SK-N-SH (cell line): ENCODE measurements at regions not wholly inside any gene's neighbourhood (a gene's known extent, or its start where the extent isn't known, plus 50 kb on each side); places are given as distances from the start of the nearest gene placed in this dataset.

ENCODE experiments used
- CTCF ChIA-PET: fragments of 300-600, 350-600 bp; formaldehyde crosslinking; extraction: SDS; loops from one replicate; lab custom pipeline; 2021; lab: Yijun Ruan, JAX
- POLR2A ChIA-PET: fragments of 350-600 bp; sonication (Branson Sonifier 250); formaldehyde crosslinking; extraction: SDS; loops from one replicate; lab custom pipeline; 2020; ENCODE audit warnings: antibody characterized with exemption, inconsistent platforms; lab: Yijun Ruan, JAX
- DNase-seq: peaks from one replicate; pipeline ENCODE4 v3.0.0; 2012
- H2AFZ ChIP-seq: fragments of 200-600 bp; sonication (generic); 2 replicates; pipeline ENCODE4 v1.8.1; 2016; ENCODE audit warnings: antibody characterized with exemption, mild to moderate bottlenecking, low read depth
- H3F3A ChIP-seq: fragments of 200-600 bp; sonication (generic); replicated peaks from 2 replicates; pipeline ENCODE3; 2016; ENCODE audit warnings: antibody characterized with exemption, mild to moderate bottlenecking; ENCODE audit not compliant: insufficient read depth
- H3K27ac ChIP-seq, 2 experiments: fragments of 200-500 bp in 1 of 2; fragments of 200-600 bp in 1 of 2; sonication (Bioruptor generic) in 1 of 2; sonication (generic), shearing (Covaris generic) in 1 of 2; 2 replicates each; pipeline versions ENCODE4 v1.5.1 to v1.6.1; 2014 to 2016; ENCODE audit warnings: low read depth in 2 of 2, inconsistent platforms in 1 of 2, low read length in 1 of 2, mild to moderate bottlenecking in 1 of 2, mixed read lengths in 1 of 2
- H3K27me3 ChIP-seq: fragments of 200-600 bp; sonication (generic), shearing (Covaris generic); 2 replicates; pipeline ENCODE4 v1.6.1; 2016; ENCODE audit warnings: mixed run types; ENCODE audit not compliant: insufficient read depth
- H3K36me3 ChIP-seq, 2 experiments: fragments of 200-500 bp in 1 of 2; fragments of 200-600 bp in 1 of 2; sonication (Bioruptor generic) in 1 of 2; sonication (generic) in 1 of 2; replicated peaks in 1 of 2; 2 replicates each; pipeline versions ENCODE3 to v1.5.1; 2014 to 2016; ENCODE audit warnings: low read length in 1 of 2, mild to moderate bottlenecking in 1 of 2; ENCODE audit not compliant: insufficient read depth in 2 of 2, control insufficient read depth in 1 of 2
- H3K4me1 ChIP-seq, 2 experiments: fragments of 200-500 bp in 1 of 2; fragments of 200-600 bp in 1 of 2; sonication (Bioruptor generic) in 1 of 2; sonication (generic), shearing (Covaris generic) in 1 of 2; 2 replicates each; pipeline versions ENCODE4 v1.5.1 to v1.6.1; 2014 to 2016; ENCODE audit warnings: low read depth in 1 of 2, low read length in 1 of 2, mixed run types in 1 of 2; ENCODE audit not compliant: insufficient read depth in 2 of 2, control insufficient read depth in 1 of 2
- H3K4me2 ChIP-seq: fragments of 200-600 bp; sonication (generic), shearing (Covaris generic); 2 replicates; pipeline ENCODE4 v1.6.1; 2017; ENCODE audit warnings: mixed run types
- H3K4me3 ChIP-seq, 2 experiments: fragments of 200-500 bp in 1 of 2; fragments of 200-600 bp in 1 of 2; sonication (Bioruptor generic) in 1 of 2; sonication (generic), shearing (Covaris generic) in 1 of 2; 2 replicates each; pipeline versions ENCODE4 v1.5.1 to v1.8.1; 2014 to 2016; ENCODE audit warnings: low read depth in 2 of 2, inconsistent platforms in 1 of 2, low read length in 1 of 2, mild to moderate bottlenecking in 1 of 2, mixed read lengths in 1 of 2, moderate library complexity in 1 of 2
- H3K79me2 ChIP-seq: fragments of 200-600 bp; sonication (generic); 2 replicates; pipeline ENCODE4 v1.8.1; 2017; ENCODE audit warnings: mild to moderate bottlenecking; ENCODE audit not compliant: insufficient read depth
- H3K9ac ChIP-seq: fragments of 200-600 bp; sonication (generic); 2 replicates; pipeline ENCODE4 v1.6.1; 2017; ENCODE audit warnings: mixed run types
- H3K9me2 ChIP-seq: fragments of 200-600 bp; sonication (generic); 2 replicates; pipeline ENCODE4 v1.6.1; 2017; ENCODE audit warnings: mixed run types
- H3K9me3 ChIP-seq: fragments of 200-600 bp; sonication (generic); 2 replicates; pipeline ENCODE4 v1.6.1; 2017; ENCODE audit warnings: mixed run types, mild to moderate bottlenecking, moderate library complexity
- H4K20me1 ChIP-seq: fragments of 200-600 bp; sonication (generic); 2 replicates; pipeline ENCODE4 v1.6.1; 2017; ENCODE audit warnings: mild to moderate bottlenecking, mixed run types; ENCODE audit not compliant: insufficient read depth
- CHD2 ChIP-seq: fragments of 150-350 bp; IDR thresholded peaks from 2 replicates; pipeline ENCODE4 v1.6.1; 2018; ENCODE audit warnings: low read length; ENCODE audit not compliant: partially characterized antibody
- EP300 ChIP-seq, 2 experiments: IDR thresholded peaks; 2 replicates each; pipeline versions ENCODE4 v1.4.0 to v1.6.1; 2012; ENCODE audit warnings: borderline replicate concordance in 1 of 2, low read depth in 1 of 2, low read length in 1 of 2
- FOXJ3 ChIP-seq: sonication (generic); formaldehyde crosslinking; IDR thresholded peaks from 2 replicates; pipeline ENCODE4 v1.5.1; 2020; ENCODE audit warnings: mild to moderate bottlenecking, missing genetic modification reagents
- FOXM1 ChIP-seq: IDR thresholded peaks from 2 replicates; pipeline ENCODE4 v1.4.0; 2012; ENCODE audit warnings: low read depth, mild to moderate bottlenecking
- GABPA ChIP-seq: IDR thresholded peaks from 2 replicates; pipeline ENCODE4 v1.4.0; 2012; ENCODE audit warnings: low read depth, mild to moderate bottlenecking
- GATA2 ChIP-seq: sonication (generic); formaldehyde crosslinking; IDR thresholded peaks from 2 replicates; pipeline ENCODE4 v1.5.0; 2020; ENCODE audit warnings: mild to moderate bottlenecking, missing genetic modification reagents
- JUND ChIP-seq: IDR thresholded peaks from 2 replicates; pipeline ENCODE4 v1.4.0; 2012
- MEF2A ChIP-seq: IDR thresholded peaks from 2 replicates; pipeline ENCODE4 v1.4.0; 2012; ENCODE audit warnings: low read depth, borderline replicate concordance
- NRF1 ChIP-seq: IDR thresholded peaks from 2 replicates; pipeline ENCODE4 v1.6.1; 2012; ENCODE audit warnings: low read depth, mild to moderate bottlenecking, low read length
- RAD21 ChIP-seq: IDR thresholded peaks from 2 replicates; pipeline ENCODE4 v1.6.1; 2012; ENCODE audit warnings: mild to moderate bottlenecking, low read length
- RXRA ChIP-seq: IDR thresholded peaks from 2 replicates; pipeline ENCODE4 v1.4.0; 2012; ENCODE audit warnings: low read depth, mild to moderate bottlenecking, borderline replicate concordance
- SIN3A ChIP-seq: IDR thresholded peaks from 2 replicates; pipeline ENCODE4 v1.6.1; 2012; ENCODE audit warnings: low read depth, mild to moderate bottlenecking, low read length, moderate library complexity, borderline replicate concordance
- TAF1 ChIP-seq: IDR thresholded peaks from 2 replicates; pipeline ENCODE4 v1.6.1; 2012; ENCODE audit warnings: low read depth, mild to moderate bottlenecking, low read length, moderate library complexity, borderline replicate concordance
- TCF12 ChIP-seq: IDR thresholded peaks from 2 replicates; pipeline ENCODE4 v1.4.0; 2012
- TEAD4 ChIP-seq: IDR thresholded peaks from 2 replicates; pipeline ENCODE4 v1.4.0; 2012; ENCODE audit warnings: mild to moderate bottlenecking, borderline replicate concordance; ENCODE audit not compliant: insufficient read depth
- WGBS: methylation state at CpG from one replicate; pipeline ENCODE4 v1.1.6; 2017; ENCODE audit warnings: low lambda C conversion rate; 5-methylcytosine and 5-hydroxymethylcytosine counted together
- TF ChIP-seq, protein P1 (sequence below): fragments of 150-350 bp; IDR thresholded peaks from 2 replicates; pipeline ENCODE4 v1.6.1; 2017; ENCODE audit warnings: antibody characterized with exemption, low read length, low read depth, borderline replicate concordance
- TF ChIP-seq, protein P2 (sequence below): fragments of 150-350 bp; IDR thresholded peaks from 2 replicates; pipeline ENCODE4 v1.6.1; 2016; ENCODE audit warnings: mild to moderate bottlenecking, low read depth, low read length
- TF ChIP-seq, protein P3 (sequence below): IDR thresholded peaks from 2 replicates; pipeline ENCODE4 v1.4.0; 2012; ENCODE audit warnings: low read depth
- TF ChIP-seq, protein P4 (sequence below): IDR thresholded peaks from 2 replicates; pipeline ENCODE4 v1.4.0; 2012; ENCODE audit warnings: low read depth, borderline replicate concordance

DNA sequence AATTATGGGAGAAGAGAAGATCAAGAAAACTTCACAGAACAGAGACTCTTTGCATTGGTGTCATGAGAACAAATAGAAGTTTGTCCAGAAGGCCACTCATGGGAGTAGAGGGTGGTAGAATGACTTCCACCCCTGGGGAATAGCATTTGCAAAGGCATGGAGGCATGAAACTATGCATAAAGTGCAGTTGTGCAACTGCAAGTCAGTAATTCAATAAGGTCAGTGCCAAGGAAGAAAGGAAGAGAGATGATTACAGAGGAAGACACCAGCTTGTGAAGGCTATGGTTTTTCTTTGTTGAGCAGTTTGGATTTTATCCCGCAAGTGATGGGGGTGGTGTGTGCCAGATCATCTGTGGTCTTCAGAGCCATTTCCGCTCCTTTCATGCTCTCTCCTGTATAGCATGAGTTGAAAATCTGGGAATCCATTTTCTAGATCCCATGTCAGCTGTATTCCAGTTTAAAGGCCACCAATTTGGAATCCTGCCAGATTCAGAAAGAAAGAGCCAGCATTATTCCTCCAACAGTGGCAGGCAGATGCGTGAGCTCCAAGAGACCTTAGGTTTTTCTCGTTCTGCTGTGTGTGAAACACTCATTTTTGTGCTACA, 67.6 kb upstream of the GRIN2B start:
- 24% methylated on average over 4 of the region's 4 CpGs for WGBS
- Histone ChIP-seq H3K9me3 (no peaks in the 10 kb centered on the region), H3K4me2 (no peak overlapping the region), H4K20me1 (no peaks in the 10 kb centered on the region), H3K4me1 (no peaks in the 10 kb centered on the region), H2AFZ (no peak overlapping the region), H3F3A (no peaks in the 10 kb centered on the region), H3K27ac (no peak overlapping the region), H3K9me2 (no peaks in the 10 kb centered on the region), H3K36me3 (no peaks in the 10 kb centered on the region), H3K79me2 (no peaks in the 10 kb centered on the region), H3K4me3 (no peak overlapping the region), H3K9ac (no peak overlapping the region), H3K27me3 (no peaks in the 10 kb centered on the region)
- DNase-seq: no peak
- POLR2A ChIA-PET: no interaction called here
- TF ChIP-seq TEAD4 (no peak), FOXJ3 (CRISPR knock-in tag) (no peak), SIN3A (no peak), TCF12 (no peak), NRF1 (no peak), RAD21 (no peak), MEF2A (no peak), GABPA (no peak), CHD2 (no peak), JUND (no peak)
- TF ChIP-seq, protein P1, sequence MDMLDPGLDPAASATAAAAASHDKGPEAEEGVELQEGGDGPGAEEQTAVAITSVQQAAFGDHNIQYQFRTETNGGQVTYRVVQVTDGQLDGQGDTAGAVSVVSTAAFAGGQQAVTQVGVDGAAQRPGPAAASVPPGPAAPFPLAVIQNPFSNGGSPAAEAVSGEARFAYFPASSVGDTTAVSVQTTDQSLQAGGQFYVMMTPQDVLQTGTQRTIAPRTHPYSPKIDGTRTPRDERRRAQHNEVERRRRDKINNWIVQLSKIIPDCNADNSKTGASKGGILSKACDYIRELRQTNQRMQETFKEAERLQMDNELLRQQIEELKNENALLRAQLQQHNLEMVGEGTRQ: no peak
- TF ChIP-seq, protein P2, sequence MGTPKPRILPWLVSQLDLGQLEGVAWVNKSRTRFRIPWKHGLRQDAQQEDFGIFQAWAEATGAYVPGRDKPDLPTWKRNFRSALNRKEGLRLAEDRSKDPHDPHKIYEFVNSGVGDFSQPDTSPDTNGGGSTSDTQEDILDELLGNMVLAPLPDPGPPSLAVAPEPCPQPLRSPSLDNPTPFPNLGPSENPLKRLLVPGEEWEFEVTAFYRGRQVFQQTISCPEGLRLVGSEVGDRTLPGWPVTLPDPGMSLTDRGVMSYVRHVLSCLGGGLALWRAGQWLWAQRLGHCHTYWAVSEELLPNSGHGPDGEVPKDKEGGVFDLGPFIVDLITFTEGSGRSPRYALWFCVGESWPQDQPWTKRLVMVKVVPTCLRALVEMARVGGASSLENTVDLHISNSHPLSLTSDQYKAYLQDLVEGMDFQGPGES: no peak
- TF ChIP-seq, protein P3, sequence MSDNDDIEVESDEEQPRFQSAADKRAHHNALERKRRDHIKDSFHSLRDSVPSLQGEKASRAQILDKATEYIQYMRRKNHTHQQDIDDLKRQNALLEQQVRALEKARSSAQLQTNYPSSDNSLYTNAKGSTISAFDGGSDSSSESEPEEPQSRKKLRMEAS: no peak
- CTCF ChIA-PET: no interaction called here

DNA sequence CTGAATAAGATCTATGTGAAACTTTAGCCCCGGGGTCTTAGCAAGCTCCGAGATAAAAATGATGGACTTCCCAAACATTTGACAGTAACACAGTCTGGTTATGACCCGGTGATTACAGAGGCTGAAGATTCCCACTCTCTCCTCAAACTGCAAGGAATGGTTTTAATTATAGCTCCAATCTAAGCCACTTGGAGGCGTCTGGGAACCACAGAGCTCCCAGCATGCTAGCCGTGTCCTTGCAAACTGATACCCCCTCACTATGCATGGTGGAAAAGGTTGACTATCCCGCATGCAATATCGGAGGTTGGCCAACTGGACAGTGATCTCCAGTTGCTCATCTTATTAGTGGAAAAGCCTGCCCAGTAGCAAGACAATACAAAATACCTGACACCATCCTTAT, 76.5 kb upstream of the GRIN2B start:
- Histone ChIP-seq H3K27ac (no peak overlapping the region), H4K20me1 (no peaks in the 10 kb centered on the region), H3K4me2 (no peak overlapping the region), H3K27me3 (no peaks in the 10 kb centered on the region), H2AFZ (no peak overlapping the region), H3K9me2 (no peaks in the 10 kb centered on the region), H3F3A (no peaks in the 10 kb centered on the region), H3K4me3 (no peak overlapping the region), H3K36me3 (no peaks in the 10 kb centered on the region), H3K9ac (no peak overlapping the region), H3K9me3 (no peaks in the 10 kb centered on the region), H3K79me2 (no peaks in the 10 kb centered on the region), H3K4me1 (no peaks in the 10 kb centered on the region)
- TF ChIP-seq EP300 (IDR thresholded peaks at IDR 0.05; ENCODE audit: borderline replicate concordance in 1 of 2, low read depth in 1 of 2, low read length in 1 of 2) (no peak), SIN3A (no peak), TAF1 (no peak), GATA2 (CRISPR knock-in tag) (no peak), TEAD4 (no peak), RXRA (no peak), TCF12 (no peak), FOXM1 (no peak)
- TF ChIP-seq, protein P4, sequence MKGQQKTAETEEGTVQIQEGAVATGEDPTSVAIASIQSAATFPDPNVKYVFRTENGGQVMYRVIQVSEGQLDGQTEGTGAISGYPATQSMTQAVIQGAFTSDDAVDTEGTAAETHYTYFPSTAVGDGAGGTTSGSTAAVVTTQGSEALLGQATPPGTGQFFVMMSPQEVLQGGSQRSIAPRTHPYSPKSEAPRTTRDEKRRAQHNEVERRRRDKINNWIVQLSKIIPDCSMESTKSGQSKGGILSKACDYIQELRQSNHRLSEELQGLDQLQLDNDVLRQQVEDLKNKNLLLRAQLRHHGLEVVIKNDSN: no peak
- ChIA-PET POLR2A (no interaction called here), CTCF (no interaction called here)
- no peak for DNase-seq
- 18% methylated on average over 7 of the region's 7 CpGs for WGBS
